ENCODE measurements at regions not wholly inside any gene's neighbourhood (a gene's known extent, or its start where the extent isn't known, plus 50 kb on each side); places are given as distances from the start of the nearest gene placed in this dataset.

DNA sequence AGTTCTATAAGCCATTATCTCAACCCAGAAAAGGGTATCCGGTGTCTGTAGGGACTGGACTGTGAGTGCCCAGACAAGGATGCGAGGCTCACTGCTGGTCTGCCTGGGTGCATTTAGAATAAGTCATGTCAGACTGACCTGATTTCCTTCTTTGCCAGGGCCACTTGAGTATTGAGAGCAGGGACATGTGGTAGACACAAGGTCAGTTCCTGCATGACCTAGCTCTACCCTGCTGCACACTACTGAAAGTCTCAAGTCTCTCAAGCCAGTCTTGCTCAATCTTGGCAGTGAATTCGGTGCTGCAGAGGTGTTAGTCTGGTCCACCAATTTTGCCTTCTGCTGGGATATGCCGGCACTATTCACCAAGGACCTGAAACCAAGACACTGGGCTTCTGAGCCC is 180.1 kb downstream of the C1orf94 start:
- TF ChIP-seq, protein P1, sequence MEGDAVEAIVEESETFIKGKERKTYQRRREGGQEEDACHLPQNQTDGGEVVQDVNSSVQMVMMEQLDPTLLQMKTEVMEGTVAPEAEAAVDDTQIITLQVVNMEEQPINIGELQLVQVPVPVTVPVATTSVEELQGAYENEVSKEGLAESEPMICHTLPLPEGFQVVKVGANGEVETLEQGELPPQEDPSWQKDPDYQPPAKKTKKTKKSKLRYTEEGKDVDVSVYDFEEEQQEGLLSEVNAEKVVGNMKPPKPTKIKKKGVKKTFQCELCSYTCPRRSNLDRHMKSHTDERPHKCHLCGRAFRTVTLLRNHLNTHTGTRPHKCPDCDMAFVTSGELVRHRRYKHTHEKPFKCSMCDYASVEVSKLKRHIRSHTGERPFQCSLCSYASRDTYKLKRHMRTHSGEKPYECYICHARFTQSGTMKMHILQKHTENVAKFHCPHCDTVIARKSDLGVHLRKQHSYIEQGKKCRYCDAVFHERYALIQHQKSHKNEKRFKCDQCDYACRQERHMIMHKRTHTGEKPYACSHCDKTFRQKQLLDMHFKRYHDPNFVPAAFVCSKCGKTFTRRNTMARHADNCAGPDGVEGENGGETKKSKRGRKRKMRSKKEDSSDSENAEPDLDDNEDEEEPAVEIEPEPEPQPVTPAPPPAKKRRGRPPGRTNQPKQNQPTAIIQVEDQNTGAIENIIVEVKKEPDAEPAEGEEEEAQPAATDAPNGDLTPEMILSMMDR (IDR thresholded peaks at IDR 0.05 in 2 of 3, conservative IDR thresholded peaks at IDR 0.05 in 1 of 3; ENCODE audit: insufficient read depth in 2 of 3, low read depth in 1 of 3, low read length in 3 of 3): no peak
- TF ChIP-seq ZNF717 (CRISPR knock-in tag; IDR thresholded peaks at IDR 0.05) (no peak), E2F1 (CRISPR knock-in tag; IDR thresholded peaks at IDR 0.05) (no peak), CREB1 (IDR thresholded peaks at IDR 0.05) (no peak), CREB1 (CRISPR knock-in tag; IDR thresholded peaks at IDR 0.05) (no peak)

All from K562 (cell line).